NCI-H82 treated with DMSO at 0.1 percent for 48 hours (cell line): ENCODE measurements at regions not wholly inside any gene's neighbourhood (a gene's known extent, or its start where the extent isn't known, plus 50 kb on each side); places are given as distances from the start of the nearest gene placed in this dataset.
"Not testable (repeated sequence)": the region's sequence is repeated elsewhere in the genome, so short reads cannot be mapped to it uniquely, and the experiment has no call there.

Source experiments
- DNase-seq: peaks from one replicate; lab custom pipeline; 2025; ENCODE audit not compliant: unreplicated experiment; lab: John Stamatoyannopoulos, UW

GRCh38 chr2:83323038-83323437, 1136.0 kb downstream of the SUCLG1 start:
- DNase-seq = no peak

GRCh38 chr2:83320053-83320452, 1139.0 kb downstream of the SUCLG1 start:
- no peak for DNase-seq

GRCh38 chr2:83305758-83306378, 1153.2 kb downstream of the SUCLG1 start:
- DNase-seq = no peak

- no peak for DNase-seq
These were observed 1168.0 kb downstream of the SUCLG1 start for GRCh38 chr2:83291083-83291482.

DNA sequence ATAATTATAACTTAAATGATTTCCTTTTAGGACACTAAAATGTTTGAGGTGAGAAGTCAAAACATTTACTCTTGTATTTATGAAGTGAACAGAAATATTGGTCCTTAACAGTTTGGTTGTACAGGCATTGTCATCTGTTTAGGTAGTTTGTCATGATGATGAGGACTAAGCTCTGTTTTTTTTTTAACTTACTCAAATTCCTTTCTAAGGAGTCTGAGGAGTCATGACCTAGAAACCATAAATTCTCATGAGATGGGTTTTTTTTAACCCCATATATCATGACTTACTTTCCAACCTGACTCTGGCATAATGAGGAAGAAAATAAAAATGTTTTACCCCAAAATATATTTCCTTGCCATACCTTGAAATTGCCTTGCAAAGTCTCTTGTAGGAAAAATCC, 1176.2 kb downstream of the SUCLG1 start:
- no peak for DNase-seq

GRCh38 chr2:83282043-83282795, 1176.9 kb downstream of the SUCLG1 start:
- no peak for DNase-seq

GRCh38 chr2:83280391-83280790, 1178.7 kb downstream of the SUCLG1 start:
- no peak for DNase-seq

DNA sequence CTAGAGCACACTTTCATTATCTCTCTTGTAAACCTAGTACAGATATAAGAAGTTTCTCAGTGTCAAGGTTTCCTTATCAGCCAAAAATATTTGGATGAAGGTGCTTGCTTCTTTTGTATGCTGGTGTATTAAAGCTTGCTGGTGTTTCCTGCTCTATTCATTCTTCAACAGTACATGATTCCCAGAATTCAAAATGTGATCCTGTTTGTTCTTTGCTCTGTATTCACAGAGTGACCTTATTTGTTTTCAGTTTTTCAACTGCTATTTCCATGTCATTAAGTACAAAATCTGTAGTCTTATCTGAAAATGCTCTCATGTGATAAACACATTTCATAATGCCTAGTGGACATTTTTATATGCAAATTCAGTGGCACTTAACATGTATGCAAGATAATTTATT, 1185.8 kb downstream of the SUCLG1 start:
- DNase-seq = no peak

- no peak for DNase-seq
These were observed 1197.4 kb downstream of the SUCLG1 start for GRCh38 chr2:83261591-83262136.

DNA sequence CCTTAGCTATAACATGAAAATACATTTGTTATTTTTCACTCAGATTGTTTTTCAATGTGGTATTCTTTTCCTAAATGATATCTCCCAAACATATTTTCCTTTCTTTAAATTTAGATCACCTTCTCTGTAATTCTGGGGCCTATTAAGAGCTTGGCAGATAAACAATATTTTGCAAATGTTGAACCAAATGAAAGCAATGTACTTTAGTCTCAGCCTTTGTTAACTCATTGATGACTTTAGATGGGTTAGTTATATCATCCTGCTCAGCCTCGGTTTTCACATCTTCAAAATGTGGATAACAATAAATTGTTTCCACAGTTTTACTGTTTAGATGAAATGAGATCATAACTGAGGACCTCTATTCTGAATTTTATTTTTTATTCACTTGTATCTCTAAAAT, 1205.2 kb downstream of the SUCLG1 start:
- no peak for DNase-seq

GRCh38 chr2:83251321-83251872, 1207.7 kb downstream of the SUCLG1 start:
- no peak for DNase-seq

- DNase-seq = not testable (repeated sequence)
These were observed 1213.1 kb downstream of the SUCLG1 start for GRCh38 chr2:83245806-83246537.

DNA sequence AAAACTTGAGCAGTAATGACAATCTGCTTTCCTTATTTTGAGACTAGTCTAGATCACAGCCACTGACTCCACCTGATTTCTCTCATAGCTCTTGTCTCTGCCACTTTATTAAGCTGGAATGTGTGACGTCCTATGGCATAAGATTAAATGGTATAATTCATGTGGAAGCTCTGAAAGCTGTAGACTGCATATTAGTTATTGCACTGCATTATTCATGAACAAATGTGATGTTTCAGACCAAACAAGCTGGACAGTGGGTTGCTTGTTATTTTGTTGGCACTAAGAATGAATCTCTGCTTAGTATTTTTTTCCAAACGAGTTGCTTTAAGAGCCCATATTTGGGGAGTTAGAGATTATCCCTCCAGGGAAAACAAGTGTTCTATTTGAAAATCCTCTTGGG, 1218.5 kb downstream of the SUCLG1 start:
- no peak for DNase-seq

DNA sequence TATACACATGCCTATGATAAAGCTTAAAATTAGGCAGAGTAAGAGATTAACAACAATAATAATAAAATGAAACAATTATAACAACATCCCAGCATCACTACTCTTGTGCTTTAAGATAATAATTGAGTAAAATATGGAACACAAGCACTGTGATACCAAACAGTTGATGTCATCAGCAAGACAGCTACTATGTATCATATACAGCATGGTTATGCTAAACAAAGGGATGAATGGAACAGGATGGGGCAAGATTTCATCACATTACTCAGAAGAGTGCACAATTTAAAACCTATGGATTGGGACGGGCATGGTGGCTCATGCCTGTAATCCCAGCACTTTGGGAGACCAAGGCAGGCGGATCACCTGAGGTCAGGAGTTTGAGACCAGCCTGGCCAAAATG, 1221.0 kb downstream of the SUCLG1 start:
- DNase-seq = no peak

DNA sequence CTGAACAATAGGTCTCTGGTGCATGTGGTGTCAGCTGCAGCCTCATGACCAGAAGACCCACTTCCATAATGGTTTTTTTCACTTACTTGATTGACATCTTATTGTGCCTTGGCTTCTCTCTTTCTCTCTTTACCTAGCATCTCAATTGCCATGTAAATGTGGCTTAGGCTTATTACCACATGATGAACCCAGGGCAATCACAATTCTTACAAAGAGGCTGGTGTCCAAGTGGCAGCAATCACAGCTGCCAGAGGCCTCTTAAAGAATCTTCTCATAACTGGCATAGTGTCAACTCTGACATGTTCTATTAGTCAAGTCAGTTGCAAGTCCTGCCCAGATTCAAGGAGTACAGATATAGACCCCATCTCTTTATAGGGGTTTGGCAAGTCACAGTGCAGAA, 1224.8 kb downstream of the SUCLG1 start:
- no peak for DNase-seq

- DNase-seq = no peak
These were observed 1225.3 kb downstream of the SUCLG1 start for GRCh38 chr2:83233781-83234180.

DNA sequence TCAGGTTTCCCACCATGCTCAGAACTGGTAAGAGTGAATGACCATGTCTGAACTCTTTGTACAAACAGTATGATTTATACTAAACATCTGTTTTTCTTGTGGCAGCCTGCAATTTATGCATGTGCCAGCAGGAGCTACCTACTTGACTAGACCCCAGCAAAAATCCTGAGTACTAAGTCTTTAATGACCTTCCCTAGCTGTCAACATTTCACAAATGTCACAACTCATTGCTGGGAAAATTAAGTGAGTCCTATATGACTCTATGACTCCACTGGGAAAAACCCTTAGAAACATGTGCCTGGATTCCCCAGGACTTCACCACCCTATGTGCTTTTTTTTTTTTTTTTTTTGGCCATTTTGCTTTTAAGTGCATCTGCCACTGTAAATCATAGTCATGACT, 1225.8 kb downstream of the SUCLG1 start:
- no peak for DNase-seq

- no peak for DNase-seq
These were observed 1229.6 kb downstream of the SUCLG1 start for GRCh38 chr2:83229443-83229842.

- no peak for DNase-seq
These were observed 1234.4 kb downstream of the SUCLG1 start for GRCh38 chr2:83224591-83225200.

DNA sequence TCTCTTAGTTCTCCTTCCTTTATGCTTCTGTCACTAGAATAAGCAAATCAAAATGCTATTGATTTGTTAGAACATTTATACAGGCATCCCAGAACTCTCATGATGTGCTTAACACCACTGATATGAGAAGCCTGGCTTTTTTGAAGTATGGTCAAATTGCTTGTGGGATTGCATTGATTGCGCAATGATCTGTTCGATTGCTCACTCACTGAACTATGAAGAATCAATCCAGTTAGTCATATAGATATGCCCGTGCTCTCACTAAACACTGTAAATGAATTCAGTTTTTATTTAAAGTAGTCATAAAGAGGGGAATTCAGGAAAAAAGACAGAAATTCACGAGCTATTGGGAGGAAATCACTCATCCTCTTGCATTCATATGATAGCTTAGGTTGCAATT, 1237.8 kb downstream of the SUCLG1 start:
- DNase-seq = no peak

DNA sequence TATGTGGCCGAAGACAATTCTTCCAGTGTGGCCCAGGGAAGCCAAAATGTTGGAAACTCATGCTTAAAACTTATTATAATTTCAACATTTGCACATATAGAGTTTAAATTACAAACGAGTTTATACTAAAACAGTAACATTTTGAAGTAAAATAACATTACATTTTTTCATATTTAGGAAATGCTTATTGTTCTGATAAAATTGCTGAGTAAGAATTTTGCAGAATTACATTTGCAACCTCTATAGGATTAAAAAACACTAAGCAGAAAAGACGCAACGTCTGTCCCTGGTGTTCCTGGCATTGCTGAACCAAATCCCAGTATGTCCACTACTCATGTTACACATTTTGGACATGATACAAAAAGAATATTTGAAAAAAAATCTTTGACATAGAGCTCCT, 1241.2 kb downstream of the SUCLG1 start:
- DNase-seq = no peak
